ENCODE measurements at regions not wholly inside any gene's neighbourhood (a gene's known extent, or its start where the extent isn't known, plus 50 kb on each side); places are given as distances from the start of the nearest gene placed in this dataset.

- no peak for TF ChIP-seq CTCF (IDR thresholded peaks at IDR 0.05)
These were observed 329.1 kb upstream of the TSHZ2 start for GRCh38 chr20:52643034-52643433.

GRCh38 chr20:52637201-52637600 lies 335.0 kb upstream of the TSHZ2 start:
- no peak overlapping the region for H3K4me3 ChIP-seq (ENCODE audit: low read length)
- H3K9me3 ChIP-seq (ENCODE audit: control insufficient read depth in 1 of 2, insufficient read depth in 1 of 2, low read length in 2 of 2): no peaks in the 10 kb centered on the region
- no peak for TF ChIP-seq CTCF (IDR thresholded peaks at IDR 0.05)
- intact Hi-C loops (cut with DNase I, micrococcal nuclease): no loop called here
- ChIA-PET CTCF (no interaction called here), POLR2A (no interaction called here)
- Mint-ChIP-seq H3K4me1 (ENCODE audit: low read depth) (no peaks in the 10 kb centered on the region), H3K36me3 (ENCODE audit: low read depth) (no peaks in the 10 kb centered on the region), H3K4me3 (no peak overlapping the region), H3K9me3 (no peaks in the 10 kb centered on the region), H3K27me3 (no peaks in the 10 kb centered on the region), H3K27ac (no peak overlapping the region)
- DNase-seq (no peak), ATAC-seq (ENCODE audit: poor library complexity) (no peak)
- H3K27ac ChIP-seq (ENCODE audit: low read depth in 1 of 2, low read length in 2 of 2): no peak overlapping the region
- no peaks in the 10 kb centered on the region for H3K36me3 ChIP-seq (ENCODE audit: insufficient read depth, low read length)
- no peaks in the 10 kb centered on the region for H3K27me3 ChIP-seq (ENCODE audit: control insufficient read depth in 1 of 2, insufficient read depth in 2 of 2, low read length in 2 of 2)
- H3K4me1 ChIP-seq (ENCODE audit: insufficient read depth, low read length): no peaks in the 10 kb centered on the region

More at GRCh38 chr20:52643034-52643433, 329.1 kb upstream of the TSHZ2 start:
- Histone ChIP-seq H3K36me3 (ENCODE audit: insufficient read depth, low read length) (no peaks in the 10 kb centered on the region), H3K27ac (ENCODE audit: low read depth in 1 of 2, low read length in 2 of 2) (no peak overlapping the region), H3K4me3 (ENCODE audit: low read length) (no peak overlapping the region), H3K27me3 (ENCODE audit: control insufficient read depth in 1 of 2, insufficient read depth in 2 of 2, low read length in 2 of 2) (no peaks in the 10 kb centered on the region), H3K4me1 (ENCODE audit: insufficient read depth, low read length) (no peaks in the 10 kb centered on the region), H3K9me3 (ENCODE audit: control insufficient read depth in 1 of 2, insufficient read depth in 1 of 2, low read length in 2 of 2) (no peaks in the 10 kb centered on the region)
- Mint-ChIP-seq H3K27me3 (no peaks in the 10 kb centered on the region), H3K4me3 (no peak overlapping the region), H3K36me3 (ENCODE audit: low read depth) (no peaks in the 10 kb centered on the region), H3K27ac (no peak overlapping the region), H3K4me1 (ENCODE audit: low read depth) (no peaks in the 10 kb centered on the region), H3K9me3 (no peaks in the 10 kb centered on the region)
- intact Hi-C loops (cut with DNase I, micrococcal nuclease): no loop called here
- ATAC-seq (ENCODE audit: poor library complexity) (no peak), DNase-seq (no peak)
- POLR2A ChIA-PET: interaction anchor here (0.7 kb wide), 1 partner anchor 315 kb away, joined by 3 read pairs; no protein-coding TSS in a partner anchor
- CTCF ChIA-PET: no interaction called here

DNA sequence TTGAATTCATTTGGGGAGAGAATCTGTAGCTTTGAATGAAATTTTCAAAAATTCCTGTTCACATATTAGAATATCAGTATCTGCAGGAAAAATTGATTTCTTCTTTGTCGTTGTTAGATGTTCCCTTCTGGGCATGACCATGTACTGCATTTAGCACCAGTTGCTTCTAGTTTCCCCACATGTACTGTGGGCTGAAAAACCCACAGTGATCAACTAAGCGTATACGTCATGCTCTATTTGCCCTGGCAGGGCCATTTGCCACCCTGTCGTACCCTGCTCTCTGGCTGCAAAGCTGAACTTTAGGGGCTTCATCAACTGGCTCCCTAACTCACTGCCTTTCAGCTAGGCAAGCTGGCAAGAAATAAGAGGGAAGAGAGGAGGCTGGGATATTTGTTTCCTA lies 340.7 kb upstream of the TSHZ2 start:
- POLR2A ChIA-PET: no interaction called here
- Mint-ChIP-seq H3K27ac (no peak overlapping the region), H3K9me3 (peaks cover 3% of the 10 kb centered on the region), H3K4me3 (no peak overlapping the region), H3K27me3 (no peaks in the 10 kb centered on the region), H3K36me3 (ENCODE audit: low read depth) (no peaks in the 10 kb centered on the region), H3K4me1 (ENCODE audit: low read depth) (no peaks in the 10 kb centered on the region)
- DNase-seq (no peak), ATAC-seq (ENCODE audit: poor library complexity) (no peak)
- H3K27ac ChIP-seq (ENCODE audit: low read depth in 1 of 2, low read length in 2 of 2): no peak overlapping the region
- TF ChIP-seq CTCF (IDR thresholded peaks at IDR 0.05): no peak
- no peaks in the 10 kb centered on the region for H3K9me3 ChIP-seq (ENCODE audit: control insufficient read depth in 1 of 2, insufficient read depth in 1 of 2, low read length in 2 of 2)
- intact Hi-C loops (cut with DNase I, micrococcal nuclease): no loop called here
- H3K36me3 ChIP-seq (ENCODE audit: insufficient read depth, low read length): no peaks in the 10 kb centered on the region
- no peak overlapping the region for H3K4me3 ChIP-seq (ENCODE audit: low read length)
- no peaks in the 10 kb centered on the region for H3K27me3 ChIP-seq (ENCODE audit: control insufficient read depth in 1 of 2, insufficient read depth in 2 of 2, low read length in 2 of 2)
- no peaks in the 10 kb centered on the region for H3K4me1 ChIP-seq (ENCODE audit: insufficient read depth, low read length)
- CTCF ChIA-PET: no interaction called here
